ENCODE measurements at regions not wholly inside any gene's neighbourhood (a gene's known extent, or its start where the extent isn't known, plus 50 kb on each side); places are given as distances from the start of the nearest gene placed in this dataset.

DNA sequence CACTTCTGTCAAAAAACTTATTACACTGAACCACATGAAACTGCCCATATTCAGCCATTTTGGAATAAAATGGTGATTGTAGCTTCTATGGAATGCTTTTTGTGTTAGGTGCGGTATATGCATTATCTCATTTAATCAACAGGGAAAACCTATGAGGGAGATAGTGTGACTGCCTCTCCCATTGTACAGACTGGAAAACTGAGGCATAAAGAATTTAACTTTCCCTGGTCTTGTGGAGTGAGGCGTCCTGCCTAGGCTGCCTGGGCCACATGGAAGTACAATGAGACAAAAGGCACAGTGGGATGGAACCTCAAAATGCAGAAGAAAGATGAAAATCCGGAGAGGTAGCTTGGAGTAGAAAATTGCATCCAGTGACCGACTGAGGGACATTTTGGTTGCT is 80.2 kb downstream of the RPLP1 start:
- Histone ChIP-seq H4K20me1 (ENCODE audit: insufficient read depth, low read length) (no peaks in the 10 kb centered on the region), H2BK20ac (ENCODE audit: low read depth, low read length) (no peak overlapping the region), H2AFZ (replicated peaks; ENCODE audit: low read length, poor library complexity) (no peak overlapping the region), H3K23ac (ENCODE audit: low read depth, low read length) (no peak overlapping the region), H3K27ac (ENCODE audit: insufficient read depth, low read length) (no peak overlapping the region), H3K56ac (ENCODE audit: extremely low read depth, insufficient read depth, low read length) (no peak overlapping the region), H3K9ac (ENCODE audit: low read depth, low read length) (no peak overlapping the region), H3K4me2 (ENCODE audit: low read depth, low read length) (no peak overlapping the region), H2AK5ac (ENCODE audit: low read depth, low read length) (no peak overlapping the region), H4K5ac (ENCODE audit: low read depth, low read length) (no peak overlapping the region), H3K36me3 (ENCODE audit: control insufficient read depth, insufficient read depth, low read length) (no peaks in the 10 kb centered on the region), H4K8ac (ENCODE audit: low read depth in 2 of 2, low read length in 2 of 2) (no peak overlapping the region), H3K14ac (replicated peaks; ENCODE audit: low read depth, low read length) (no peak overlapping the region), H3K4ac (ENCODE audit: low read depth, low read length) (no peak overlapping the region), H2AK9ac (replicated peaks; ENCODE audit: low read depth, low read length, poor library complexity) (no peak overlapping the region), H3K79me1 (ENCODE audit: low read depth in 1 of 2, low read length in 2 of 2) (no peaks in the 10 kb centered on the region), H3K9me1 (ENCODE audit: insufficient read depth, low read length) (no peaks in the 10 kb centered on the region), H3K18ac (ENCODE audit: low read depth, low read length) (no peak overlapping the region), H2BK15ac (ENCODE audit: low read depth, low read length) (no peak overlapping the region), H4K91ac (ENCODE audit: insufficient read depth, low read depth, low read length) (no peak overlapping the region), H3K27me3 (ENCODE audit: control insufficient read depth, insufficient read depth, low read length) (peaks cover 35% of the 10 kb centered on the region), H3K9me3 (ENCODE audit: control insufficient read depth, insufficient read depth, low read length) (no peaks in the 10 kb centered on the region), H3K4me3 (ENCODE audit: insufficient read depth, low read depth, low read length) (no peak overlapping the region), H2BK5ac (ENCODE audit: low read depth, low read length, poor library complexity, severe bottlenecking) (no peak overlapping the region), H2BK120ac (ENCODE audit: low read depth, low read length) (no peak overlapping the region), H3K4me1 (ENCODE audit: control insufficient read depth, insufficient read depth, low read length) (peaks cover 9% of the 10 kb centered on the region)
- in situ Hi-C loops (cut with MboI; ENCODE audit: low sequenced_read_pairs) (no loop called here), intact Hi-C loops (cut with micrococcal nuclease) (no loop called here), dilution Hi-C loops (cut with HindIII; ENCODE audit: low sequenced_read_pairs, unreplicated experiment) (no loop called here)
- DNase-seq = no peak
- no peak for TF ChIP-seq FOS (IDR thresholded peaks at IDR 0.05; ENCODE audit: low read depth, low read length)
- ChIA-PET CTCF (interaction anchor here (0.6 kb wide), 1 partner anchor 46 kb away, joined by 3 read pairs; no protein-coding TSS in a partner anchor), POLR2A (ENCODE audit: unreplicated experiment) (no interaction called here)
- BruUV-seq (replicated peaks) = no TSS peak
- WGBS, 2 experiments (ENCODE audit: extremely low coverage in 2 of 2, insufficient read length in 1 of 2) = 100% methylated on average over 1 of the region's 4 CpGs; no CpG with 5 or more reads in 1 of the 2 experiments
- ATAC-seq (ENCODE audit: low read depth) = no peak
